Limb (tissue), 2 donors: ENCODE measurements at regions not wholly inside any gene's neighbourhood (a gene's known extent, or its start where the extent isn't known, plus 50 kb on each side); places are given as distances from the start of the nearest gene placed in this dataset.

Source experiments
- DNase-seq, 2 donors: peaks; one replicate each; pipeline ENCODE4 v3.0.0-alpha.2; 2016; ENCODE audit errors: extremely low spot score in 2 of 2

DNA sequence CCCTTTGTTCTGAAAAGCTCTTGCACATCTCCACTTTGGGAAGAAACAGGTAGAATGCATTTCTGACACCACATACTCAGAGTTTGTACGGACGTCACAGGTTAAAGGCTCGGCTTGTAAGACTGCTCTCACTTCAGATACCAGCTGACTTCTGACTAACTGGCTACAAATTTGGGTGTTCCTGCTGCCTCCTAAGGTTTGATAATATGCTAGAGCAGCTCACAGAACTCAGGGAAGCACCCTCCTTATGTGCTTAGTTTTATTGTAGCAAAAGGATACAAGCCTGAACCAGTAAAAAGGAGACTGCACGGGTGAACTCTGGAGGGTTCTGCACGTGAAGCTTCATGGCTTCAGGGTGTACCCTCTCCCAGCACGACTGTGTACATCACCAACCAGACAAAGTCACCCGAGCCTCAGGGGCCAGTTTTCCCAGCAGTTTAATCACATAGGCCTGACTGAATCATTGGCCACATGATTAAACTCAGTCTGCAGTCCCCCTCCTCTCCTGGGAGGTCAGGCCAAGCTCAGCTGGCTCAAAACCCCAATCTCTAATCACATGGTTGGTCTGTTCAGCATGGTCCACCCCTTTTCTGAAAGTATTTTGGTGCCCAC is 749.5 kb upstream of the RAB6C start:
- no peak for DNase-seq

DNA sequence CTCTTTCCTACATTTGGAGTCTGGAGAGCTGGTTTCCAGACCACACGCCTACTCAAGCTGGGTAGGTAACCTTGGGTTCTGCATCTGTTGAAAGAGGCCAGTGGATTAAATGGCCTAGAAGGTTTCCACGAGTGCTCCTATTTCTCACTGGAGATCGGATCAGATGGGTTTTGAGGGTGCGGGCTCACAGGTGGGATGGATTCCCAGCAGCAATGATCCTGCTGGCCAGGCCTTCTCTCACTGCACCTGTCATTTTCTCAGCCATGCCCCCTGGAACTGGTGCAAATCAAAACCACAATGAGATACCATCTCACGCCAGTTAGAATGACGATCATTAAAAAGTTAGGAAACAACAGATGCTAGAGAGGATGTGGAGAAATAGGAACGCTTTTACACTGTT is 747.5 kb upstream of the RAB6C start:
- DNase-seq, result no peak

DNA sequence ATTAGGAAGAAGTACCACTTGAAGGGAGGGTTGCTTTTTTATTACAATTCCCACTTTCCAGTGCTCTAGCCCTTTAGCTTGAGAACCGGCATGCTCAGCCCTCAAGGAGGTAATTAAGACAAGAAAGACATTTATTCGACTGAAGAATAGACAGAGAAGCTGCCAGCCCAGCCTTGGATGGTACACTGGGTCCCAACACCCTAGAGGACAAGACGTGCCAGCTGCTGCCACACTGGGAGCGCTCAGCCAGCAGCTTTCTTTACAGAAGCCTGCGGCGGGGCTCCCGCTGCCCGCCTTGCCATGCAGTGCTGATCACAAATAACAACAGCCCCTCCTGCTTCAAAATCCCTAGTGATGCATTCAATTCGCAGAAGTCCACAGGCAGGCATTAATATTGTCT is 746.3 kb upstream of the RAB6C start:
- DNase-seq, result no peak

DNA sequence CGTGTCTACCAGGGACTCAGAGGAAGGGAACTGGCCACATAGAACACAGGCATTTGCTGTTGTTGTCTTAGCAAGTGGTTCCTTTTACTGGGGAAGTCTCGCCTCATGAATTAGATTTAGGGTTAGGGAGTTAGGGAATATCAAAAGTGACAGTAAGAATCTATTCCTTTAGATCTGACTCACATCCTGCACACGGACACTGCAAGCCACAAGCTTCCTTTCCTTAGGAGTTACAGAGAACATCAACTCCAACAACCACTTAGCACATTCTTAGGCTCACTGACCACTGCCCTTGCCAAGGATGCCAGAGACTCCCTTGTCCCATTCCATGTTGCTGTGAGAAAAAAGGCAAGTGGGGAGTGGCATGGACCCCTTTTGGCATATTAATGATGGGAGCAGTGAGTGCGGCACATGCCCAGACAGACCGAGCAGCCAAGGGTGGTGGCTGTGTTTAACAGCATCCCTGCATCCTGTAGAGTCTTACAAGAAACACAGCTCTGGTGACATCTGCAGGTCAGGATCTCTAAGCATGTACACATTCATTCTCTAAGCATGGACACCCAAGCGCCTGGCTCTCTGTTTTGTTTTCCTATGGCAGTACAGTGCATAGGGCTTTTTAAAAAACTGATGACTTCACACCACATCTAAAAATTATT is 745.6 kb upstream of the RAB6C start:
- DNase-seq, result peak in 1 of 2 donors; percentile 28

DNA sequence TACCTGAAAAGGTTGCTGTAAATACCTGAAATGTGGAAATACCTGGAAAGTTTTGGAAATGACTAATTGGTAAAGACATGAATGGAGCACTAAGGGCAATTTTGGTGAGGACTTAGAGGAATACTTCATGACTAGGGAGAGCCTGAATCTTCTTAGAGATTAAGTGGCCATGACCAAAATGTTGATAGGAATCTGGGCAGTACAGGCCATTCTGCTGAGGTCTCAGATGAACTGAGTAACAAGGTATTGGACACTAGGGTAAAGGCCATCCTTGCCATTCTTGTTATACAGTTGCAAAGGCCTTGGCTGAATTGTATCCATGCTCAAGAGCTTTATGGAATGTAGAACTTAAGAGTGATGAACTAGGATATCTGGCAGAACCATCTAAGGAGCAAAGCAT is 742.9 kb upstream of the RAB6C start:
- DNase-seq, result no peak

DNA sequence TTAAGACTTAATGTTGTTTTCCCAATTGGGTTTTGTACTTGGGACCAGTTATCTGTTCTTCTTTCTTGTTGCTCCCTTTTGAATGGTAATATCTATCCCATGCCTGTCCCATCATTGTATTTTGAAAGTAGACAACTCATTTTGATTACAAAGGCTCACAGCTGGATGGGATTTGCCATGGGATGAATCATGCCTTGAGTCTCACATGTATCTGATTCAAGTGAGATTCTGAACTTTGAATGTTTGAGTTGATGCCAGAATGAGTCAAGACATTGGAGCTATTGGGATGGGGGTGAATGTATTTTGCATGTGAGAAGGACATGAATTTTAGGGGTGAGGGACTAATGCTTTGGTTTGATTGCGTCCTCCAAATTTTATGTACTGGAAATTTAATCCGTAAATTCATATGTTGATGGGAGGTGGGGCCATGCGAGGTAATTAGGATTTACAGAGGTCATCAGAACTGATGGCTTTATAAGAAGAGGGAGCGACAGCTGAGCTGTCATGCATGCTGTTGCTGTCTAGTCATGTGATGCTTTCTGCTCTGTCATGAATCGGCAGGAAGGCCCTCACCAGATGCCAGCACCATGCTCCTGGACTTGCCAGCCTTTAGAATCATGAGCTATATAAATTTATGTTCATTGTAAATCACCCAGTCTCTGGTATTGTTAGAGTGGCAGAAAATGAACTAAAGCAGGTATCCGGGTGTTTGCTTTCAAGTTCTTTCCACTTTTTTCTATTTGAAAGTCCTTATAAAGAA is 741.3 kb upstream of the RAB6C start:
- DNase-seq, result no peak

DNA sequence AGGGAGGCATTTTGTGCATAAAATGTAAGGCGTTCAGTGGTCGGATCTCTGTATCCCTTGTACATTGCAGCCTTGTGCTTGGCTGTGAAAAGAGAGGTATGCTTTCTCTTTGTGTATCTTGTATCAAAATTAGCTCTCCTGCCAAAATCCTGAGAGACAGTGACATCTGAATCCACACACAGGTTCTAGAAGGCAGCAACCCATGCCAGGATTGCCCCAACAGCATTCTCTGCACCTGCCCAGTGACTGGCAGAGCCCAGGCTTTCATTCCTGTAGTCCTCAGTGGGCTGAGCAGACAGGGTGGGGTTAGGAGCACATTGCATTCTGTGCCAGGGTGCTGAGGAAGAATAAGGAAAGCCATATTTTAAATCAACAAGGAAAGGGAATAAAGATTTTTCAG is 740.3 kb upstream of the RAB6C start:
- DNase-seq, result no peak

DNA sequence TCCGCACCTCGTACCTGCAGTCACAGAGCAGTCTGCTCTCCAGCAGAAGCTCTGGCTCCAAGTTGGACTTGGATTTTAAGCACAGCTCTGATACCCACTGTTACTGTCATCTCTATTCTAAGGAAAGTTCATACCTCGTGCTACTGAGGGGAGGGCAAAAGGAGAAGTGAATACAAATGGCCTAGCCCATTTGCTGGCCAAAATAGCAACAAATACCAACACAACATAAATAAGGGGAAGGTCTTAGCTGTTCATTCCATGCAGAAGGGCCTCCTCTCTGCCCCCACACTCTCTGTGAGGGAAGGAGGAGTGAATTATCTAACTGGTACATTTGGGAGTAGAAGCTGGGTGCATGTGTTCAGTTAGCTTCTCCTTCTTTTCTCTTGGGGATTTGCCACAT is 739.4 kb upstream of the RAB6C start:
- no peak for DNase-seq

DNA sequence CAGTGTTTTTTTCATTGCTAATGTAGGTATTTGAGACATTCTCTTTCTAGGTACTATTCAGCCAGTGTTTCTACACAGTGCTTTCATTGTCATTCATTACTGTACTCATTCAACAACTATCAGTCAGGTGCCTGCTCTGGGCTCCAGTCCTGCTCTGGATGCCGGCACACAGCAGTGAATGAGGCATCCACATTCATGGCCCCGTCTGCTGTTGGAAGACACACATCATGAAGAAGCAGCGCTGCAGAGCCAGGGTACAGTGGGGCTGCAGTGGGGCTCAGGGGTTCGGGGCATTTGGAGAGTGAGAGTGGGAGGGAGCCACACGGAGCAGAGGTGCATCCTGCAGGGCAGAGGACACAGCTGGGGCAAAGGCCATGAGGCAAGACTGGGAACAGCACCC is 737.2 kb upstream of the RAB6C start:
- DNase-seq, result no peak

DNA sequence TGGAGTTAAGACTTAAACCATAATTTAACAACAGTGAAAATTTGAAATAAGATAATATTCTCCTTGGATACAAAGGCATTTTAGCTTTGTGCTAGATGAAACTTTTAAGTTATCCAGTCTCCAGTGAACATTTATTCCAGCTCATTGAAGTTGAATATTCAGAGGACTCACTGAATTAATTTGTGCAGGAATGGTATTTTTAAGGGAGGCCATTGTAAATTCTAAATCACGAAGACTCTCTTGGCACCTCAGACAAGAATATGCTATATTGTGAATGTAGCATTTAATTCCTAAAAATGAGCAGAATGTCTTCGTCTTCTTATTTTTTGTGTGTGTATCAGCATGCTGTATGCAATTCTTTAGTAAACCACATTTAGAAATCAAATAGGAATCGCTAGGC is 731.7 kb upstream of the RAB6C start:
- no peak for DNase-seq

DNA sequence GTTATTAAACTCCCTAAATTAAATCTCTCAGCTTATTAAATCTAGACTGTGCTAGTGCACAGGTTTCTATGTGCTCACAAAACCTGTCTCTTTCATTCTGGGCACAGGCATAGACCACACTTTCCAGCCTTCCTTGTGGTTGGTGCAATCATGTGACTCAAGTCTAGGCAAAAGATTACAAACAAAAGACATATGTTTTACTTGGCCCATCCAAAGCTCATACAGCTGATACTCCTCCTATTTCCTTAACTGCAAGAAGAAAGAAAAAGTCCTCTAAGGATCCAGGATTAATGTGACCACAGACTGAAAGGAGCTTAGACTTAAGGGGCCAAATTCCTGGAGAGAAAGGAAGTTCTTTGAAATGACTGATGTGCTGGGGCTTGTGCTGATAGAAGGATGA is 731.3 kb upstream of the RAB6C start:
- peak in 1 of 2 donors; percentile 18 for DNase-seq

DNA sequence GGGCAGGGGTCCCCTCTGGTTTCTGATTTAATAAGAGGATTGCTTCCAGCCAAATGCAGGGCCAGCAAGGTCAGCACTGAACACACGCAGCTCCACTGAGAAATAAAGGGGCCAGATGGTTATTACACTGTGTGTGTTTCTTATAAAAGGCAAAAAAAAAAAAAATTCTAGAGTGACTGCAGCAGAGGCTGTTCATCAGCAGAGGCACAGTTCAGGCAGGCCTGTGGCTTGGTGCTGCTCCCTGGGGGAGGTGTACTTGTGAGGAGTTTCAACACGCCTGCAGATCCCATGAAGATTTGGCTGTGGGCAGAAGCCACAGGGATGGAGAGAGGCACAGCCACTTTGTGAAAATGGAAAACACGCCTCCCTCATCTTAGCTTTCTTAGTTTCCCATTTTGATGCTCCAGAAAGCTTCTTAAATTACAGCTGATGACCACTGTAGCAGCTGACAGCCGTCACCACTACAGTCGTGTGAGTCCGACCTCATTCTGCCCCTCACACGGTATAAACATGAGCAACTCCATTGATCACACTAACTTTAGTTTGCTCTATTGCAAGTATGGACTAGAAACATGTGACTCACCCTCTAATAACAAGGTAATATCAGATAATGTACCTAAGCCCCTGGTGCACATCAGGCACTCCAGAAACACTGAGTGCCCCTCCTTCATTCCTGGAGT is 726.5 kb upstream of the RAB6C start:
- DNase-seq, result no peak

DNA sequence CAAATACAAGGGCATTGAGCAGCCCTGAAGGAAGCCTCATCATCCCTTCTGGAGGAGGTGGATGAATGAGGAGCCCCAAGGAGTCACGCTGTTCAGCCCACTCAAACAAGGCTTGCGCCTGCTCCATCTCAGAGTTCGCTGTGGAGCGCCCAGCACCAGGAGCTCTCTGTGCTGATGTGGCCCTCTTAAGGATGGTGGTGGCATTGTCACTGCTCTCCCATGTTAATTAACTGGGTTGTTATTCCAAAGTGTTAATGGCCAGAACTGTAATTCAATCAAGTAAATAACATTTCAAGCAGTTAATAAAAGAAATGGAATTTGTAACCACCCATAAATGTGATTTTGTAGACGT is 726.0 kb upstream of the RAB6C start:
- no peak for DNase-seq

DNA sequence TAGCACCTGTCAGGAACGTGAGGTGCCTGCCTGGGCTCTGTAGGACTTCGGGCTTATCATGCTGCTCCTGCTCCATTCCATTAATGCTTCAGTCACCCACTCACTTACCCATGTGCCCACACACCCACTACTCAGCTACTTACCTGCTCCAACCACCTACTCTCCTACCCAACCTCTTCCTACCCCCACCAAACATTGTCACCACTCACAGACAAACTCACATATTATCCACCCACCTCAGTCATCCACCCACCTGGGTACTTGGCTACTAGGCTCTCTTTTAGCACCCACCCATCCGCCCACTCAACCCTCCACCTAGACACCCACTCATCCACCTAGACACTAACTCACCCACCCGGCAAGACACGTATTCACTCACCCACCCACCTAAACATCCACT is 724.7 kb upstream of the RAB6C start:
- no peak for DNase-seq

DNA sequence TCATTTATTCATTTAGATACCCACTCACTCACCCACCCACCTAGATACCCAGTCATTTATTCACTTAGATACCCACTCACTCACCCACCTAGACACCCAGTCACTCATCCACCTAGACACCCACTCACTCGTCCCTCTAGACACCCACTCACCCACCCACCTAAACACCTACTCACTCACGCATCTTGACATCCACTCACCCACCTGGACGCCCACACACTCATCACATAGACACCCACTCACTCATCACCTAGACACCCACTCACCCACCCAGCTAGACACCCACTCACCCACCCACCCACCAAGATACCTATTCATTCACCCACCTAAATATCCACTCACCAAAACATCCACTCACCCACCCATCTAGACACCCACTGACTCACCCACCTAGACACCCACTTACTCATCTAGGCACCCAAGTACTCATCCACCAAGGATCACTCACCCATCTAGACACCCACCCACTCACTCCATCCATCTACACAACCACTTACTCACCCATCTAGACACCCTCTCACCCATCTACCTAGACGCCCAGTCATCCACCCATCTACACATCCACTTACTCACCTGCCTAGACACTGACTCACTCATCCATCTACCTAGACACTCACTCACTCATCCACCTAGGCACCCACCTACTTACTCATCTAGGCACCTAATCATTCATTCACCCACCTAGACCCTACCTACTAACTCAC is 723.7 kb upstream of the RAB6C start:
- DNase-seq, result no peak

DNA sequence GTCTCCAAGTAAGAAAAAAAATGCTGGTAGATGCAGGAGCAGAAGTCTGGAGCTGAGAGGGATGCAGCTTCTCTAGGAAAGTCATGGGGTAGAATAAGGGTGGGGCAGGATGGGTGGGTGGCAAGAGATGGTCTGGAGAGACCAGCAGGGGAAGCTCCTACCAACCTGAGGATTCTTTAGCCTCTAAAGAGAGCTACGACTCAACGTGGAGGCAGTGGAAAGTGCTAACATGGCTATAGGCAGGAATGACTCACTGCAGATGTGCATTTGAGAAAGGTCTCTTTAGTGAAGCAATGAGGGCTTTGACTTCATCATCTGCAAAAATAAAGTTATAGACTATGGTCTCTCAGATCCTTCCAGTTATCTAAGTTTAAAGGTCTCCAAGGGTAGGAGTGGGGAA is 722.8 kb upstream of the RAB6C start:
- DNase-seq, result no peak

DNA sequence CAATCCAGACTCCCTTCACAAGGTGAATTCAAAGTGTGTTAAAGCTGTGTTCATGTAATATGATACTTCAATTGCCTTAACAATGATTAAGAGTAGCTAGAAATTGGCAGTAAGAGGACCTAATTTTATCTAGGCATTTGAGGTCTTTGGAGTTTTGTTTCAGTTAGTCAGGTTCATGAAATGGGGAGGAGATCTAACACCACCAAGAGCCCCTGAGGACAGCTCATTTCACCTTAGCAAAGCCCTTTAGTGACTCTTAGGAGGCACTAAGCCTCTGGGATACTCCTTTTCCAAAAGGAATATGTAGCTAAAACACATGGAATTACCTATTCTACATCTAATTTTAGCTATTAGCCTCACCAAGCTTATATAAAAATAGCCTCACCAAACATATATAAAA is 716.5 kb upstream of the RAB6C start:
- DNase-seq, result no peak

DNA sequence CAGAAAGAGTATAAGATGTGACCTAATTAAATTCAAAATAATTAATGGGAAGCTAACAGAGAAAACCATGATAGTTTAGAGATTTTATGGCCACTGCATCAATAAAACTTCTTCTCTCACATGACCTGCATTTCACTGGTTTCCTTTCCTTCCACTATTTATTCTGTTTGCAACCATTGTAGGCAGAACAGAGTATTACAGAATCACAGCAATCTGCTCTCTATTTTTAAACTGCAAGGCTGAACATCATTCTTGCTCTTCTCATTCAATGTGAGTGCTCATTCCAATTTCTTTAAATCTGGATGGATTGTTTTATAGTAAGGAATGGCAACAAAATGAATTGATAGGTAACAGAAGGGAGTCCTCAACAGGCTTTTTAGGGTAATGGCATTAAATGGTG is 715.5 kb upstream of the RAB6C start:
- DNase-seq, result no peak

DNA sequence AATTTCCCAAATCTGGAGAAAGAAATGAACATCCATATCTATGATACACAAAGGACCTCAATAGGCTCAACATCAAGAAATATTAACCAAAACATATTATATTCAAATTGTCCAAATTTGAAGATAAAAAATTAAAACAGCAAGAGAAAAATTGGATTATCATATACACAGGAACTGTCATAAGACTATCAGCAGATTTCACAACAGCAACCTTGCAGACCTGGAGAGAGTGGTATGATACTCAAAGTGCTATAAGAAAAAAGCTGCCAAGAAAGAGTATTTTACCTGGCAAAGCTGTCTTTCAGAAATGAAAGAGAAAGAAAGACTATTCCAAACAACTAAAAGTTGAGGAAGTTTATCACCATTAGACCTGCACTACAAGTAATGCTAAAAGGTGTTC is 711.9 kb upstream of the RAB6C start:
- no peak for DNase-seq

DNA sequence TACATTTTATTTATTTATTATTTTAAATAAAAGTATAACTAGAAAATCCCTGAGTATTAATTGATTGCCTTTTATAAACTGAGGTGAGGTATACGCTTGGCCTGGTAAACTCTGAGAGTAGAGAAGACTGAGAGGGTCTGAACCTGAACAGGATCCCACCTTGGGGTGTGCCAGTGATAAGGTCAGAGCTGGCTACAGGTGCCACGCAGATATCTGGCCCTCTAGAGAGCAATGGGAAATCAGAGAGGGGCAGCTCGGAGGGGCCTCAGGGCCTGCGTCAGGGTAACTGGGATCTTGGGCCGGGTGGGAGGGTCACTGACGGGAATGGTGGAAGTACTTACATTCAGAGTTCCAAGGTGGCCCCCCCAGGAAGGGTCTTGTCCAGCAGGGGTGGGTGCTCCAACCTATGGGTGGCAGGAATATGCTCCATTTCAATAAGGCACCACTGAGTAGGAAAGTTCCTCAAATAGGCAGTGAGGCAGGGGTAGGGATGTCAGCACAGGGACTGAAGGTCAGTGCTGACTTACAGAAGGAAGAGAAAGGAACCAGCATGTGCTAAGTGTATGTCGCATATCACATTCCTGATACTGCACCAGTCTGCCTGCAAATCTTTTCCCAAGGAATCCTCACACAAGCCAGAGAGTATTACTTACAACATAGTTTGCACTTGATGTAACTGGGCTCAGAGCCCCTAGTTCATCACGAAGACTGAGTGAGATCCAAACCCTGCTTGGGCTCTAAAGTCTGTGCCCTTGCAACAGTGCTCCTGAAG is 706.0 kb upstream of the RAB6C start:
- no peak for DNase-seq

DNA sequence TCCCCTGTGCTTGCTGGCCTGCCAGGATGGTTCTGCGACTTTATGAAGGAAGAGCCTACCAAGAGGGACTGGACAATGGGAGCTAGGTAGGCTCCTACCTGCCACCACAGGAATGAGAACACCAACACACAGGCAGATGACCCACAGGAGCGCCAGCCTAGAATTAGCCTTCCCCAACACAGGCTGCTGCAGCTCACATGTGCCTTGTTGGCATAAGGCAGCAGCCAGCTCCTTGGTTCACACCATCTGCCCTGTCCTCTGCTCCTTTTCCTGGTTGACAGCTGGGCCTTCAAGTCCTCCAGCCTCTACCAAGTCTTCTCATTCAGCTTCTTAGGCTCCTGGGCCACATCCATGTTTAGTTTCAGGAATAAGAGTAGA is 705.4 kb upstream of the RAB6C start:
- DNase-seq, result no peak
